ENCODE measurements at regions not wholly inside any gene's neighbourhood (a gene's known extent, or its start where the extent isn't known, plus 50 kb on each side); places are given as distances from the start of the nearest gene placed in this dataset.
"Not testable (repeated sequence)": the region's sequence is repeated elsewhere in the genome, so short reads cannot be mapped to it uniquely, and the experiment has no call there.

DNA sequence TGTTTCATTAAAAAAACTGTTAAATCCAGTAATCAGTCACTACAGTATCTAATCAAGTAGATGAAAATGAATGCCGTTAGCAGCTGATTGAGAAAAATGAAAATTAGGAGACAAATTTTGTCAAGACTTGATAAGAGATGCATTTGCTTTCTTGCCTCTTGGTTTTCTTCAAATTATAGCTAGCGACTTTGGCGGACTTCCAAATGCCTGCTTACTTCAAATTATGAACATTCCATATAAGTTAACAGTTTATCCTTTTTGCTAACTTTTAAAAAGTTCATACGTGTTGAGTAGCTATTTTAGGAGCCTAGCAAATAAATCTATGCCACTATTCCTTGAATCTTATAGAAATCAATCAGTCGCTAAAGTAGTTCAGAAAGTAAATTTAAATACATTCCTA is 58.8 kb downstream of the PPP4R3C start:
- DNase-seq, result no peak

- DNase-seq, result no peak
These were observed 64.0 kb downstream of the PPP4R3C start for GRCh38 chrX:27399146-27399456.

- no peak for DNase-seq
These were observed 71.5 kb downstream of the PPP4R3C start for GRCh38 chrX:27391623-27392022.

DNA sequence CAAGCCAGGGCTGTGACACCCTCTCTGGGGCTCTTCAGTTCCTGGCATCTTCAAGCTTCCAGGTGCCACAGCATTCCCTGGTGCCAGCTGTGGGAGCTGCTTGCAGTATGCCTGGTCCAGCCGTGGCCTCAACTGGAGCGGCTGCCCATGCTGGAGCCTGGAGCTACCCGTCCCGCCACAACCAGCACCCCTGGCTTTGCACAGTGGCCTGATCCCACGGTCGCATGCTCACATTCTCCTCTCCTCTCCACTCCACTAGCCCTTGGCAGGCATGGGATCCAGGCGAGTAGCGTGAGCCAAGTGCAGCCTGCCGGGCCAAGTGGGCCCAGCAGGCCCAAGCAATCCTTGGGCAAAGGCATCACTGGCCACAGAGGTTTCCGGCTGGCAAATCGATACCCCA is 81.7 kb downstream of the PPP4R3C start:
- DNase-seq, result no peak

DNA sequence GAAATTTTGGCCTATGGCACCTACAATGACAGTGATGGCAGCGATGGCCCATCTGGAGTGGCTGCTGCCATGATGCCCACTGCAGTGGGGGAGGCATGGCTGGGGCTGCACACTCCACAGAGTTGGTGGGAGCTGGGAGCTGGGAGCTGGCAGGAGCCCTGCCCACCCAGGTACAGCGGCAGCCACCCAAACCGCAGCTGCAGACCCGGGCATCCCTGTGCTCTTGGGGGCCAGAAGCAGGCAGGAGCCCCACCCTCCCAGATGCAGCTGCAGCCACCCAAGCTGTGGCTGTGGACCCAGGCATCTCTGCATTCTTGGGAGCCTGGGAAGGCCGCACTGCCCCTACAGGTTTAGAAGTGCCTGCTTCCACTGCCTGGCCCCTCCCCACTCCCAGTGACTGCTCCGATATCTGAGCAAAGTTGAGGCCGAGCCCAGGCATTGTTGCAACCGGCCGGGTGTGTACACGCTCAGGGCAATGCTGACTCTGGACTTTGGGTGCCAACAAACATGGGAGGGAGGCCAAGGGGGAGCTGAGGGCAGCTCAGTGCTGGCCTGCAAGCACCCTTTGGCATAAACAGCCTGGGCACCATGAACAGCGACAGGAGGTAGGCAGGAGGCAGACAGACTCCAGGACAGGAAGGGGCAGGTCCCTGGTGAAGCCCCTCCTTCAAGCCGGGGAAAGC is 82.8 kb downstream of the PPP4R3C start:
- DNase-seq, result no peak

- no peak for DNase-seq
These were observed 109.1 kb downstream of the PPP4R3C start for GRCh38 chrX:27354021-27354420.

DNA sequence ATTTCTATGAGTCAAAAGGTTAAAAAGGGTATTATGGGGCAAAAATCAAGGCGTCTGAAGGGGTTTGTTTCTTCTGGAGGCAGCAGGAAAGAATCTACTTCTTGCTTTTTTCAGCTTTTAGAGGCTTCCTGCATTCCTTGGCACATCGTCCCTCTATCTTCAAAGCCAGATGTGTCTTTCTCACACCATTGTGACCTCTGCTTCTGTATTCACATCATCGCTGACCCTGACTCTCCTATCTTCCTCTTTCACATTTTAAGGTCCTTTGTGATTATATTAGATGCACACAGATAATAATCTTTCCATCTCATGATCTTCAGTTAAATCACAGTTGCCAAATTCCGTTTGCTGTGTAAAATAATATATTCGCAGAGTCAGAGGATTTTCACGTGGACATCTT is 112.7 kb downstream of the PPP4R3C start:
- no peak for DNase-seq

DNA sequence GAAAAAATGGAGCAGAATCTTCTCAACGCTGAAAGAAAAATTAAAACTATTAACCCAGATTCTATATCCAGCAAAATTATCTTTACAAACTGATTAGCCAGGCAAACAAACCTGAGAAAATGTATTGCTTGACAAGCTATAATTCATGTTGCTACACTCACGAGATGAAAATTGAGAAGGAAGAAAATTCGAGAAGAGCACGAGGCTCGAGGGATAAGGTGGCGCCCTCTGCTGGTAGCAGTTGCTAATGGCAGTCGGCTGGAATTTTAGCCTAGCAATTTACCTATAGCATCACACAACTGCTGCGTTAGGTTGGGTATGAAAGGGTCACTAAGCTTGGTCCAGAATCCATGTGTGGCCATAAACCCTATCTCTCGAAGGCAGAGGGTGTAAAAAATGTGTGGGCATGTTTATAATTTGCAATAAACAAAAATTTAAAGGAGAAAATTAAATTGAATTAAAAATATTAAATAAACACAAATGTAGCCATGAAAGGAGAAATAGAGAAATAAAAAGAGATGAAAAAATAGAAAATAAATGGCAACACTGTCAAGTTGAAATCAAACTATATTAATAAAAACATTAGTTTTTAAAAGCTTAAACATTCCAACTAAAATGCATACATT is 126.6 kb downstream of the PPP4R3C start:
- peak; percentile 33 for DNase-seq

GRCh38 chrX:27321632-27322031 is 141.5 kb downstream of the PPP4R3C start:
- no peak for DNase-seq

DNA sequence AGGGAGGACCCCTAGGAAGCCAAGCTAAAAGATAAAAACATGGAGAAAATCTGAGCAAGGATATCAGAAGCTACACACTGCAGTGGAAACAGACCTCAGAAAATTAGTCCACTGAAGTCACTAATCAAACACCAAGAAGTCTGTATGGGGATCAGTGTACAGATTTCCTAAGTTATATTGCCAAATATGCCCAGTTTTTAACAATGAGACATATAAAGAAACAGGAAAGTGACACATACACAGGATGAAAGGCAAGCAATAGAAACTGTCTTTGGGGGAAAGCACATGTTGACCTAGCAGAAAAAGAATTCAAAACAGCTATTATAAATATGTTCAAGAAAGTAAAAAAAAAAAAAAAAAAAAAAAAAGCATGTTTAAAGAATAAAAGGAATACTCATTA is 153.7 kb downstream of the PPP4R3C start:
- DNase-seq, result no peak

- DNase-seq, result no peak
These were observed 155.6 kb downstream of the PPP4R3C start for GRCh38 chrX:27307546-27307945.

GRCh38 chrX:27292552-27292951 is 170.6 kb downstream of the PPP4R3C start:
- not testable (repeated sequence) for DNase-seq

DNA sequence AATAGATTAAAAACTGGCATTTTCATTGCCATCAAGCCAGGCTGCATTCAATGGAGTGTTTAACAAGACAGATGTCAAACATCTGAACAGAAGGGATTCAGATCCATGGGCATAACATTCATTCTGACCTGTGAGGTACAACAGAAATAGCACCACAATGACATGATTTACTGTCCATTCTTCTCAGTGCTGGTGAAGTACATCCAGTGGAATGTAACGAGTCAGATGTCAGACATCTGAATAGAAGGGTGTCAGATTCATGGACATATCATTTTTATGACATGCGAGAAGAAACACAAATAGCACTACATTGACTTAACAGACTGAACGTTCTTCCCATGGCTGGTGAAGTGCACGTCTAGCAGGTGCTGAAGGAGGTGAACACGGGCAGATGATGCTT is 186.4 kb downstream of the PPP4R3C start:
- DNase-seq, result no peak

- DNase-seq, result no peak
These were observed 208.5 kb downstream of the PPP4R3C start for GRCh38 chrX:27254656-27255055.

GRCh38 chrX:27251369-27251768 is 211.8 kb downstream of the PPP4R3C start:
- DNase-seq, result no peak

GRCh38 chrX:27242581-27242980 is 220.6 kb downstream of the PPP4R3C start:
- no peak for DNase-seq

GRCh38 chrX:27241981-27242380 is 221.2 kb downstream of the PPP4R3C start:
- no peak for DNase-seq

DNA sequence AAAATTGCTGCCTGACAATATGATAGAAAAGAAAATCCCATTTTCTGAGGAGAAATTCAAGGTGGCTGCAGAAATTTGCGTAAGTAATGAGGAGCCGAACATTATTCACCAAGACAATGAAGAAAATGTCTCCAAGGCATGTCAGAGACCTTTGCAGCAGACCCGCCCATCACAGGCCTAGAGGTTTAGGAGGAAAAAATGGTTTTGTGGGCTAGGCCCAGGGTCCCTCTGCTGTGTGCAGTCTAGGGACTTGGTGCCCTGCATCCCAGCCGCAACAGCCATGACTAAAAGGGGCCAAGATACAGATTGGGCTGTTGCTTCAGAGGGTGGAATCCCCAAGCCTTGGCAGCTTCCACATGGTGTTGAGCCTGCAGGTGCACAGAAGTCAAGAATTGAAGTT is 223.1 kb downstream of the PPP4R3C start:
- not testable (repeated sequence) for DNase-seq

DNA sequence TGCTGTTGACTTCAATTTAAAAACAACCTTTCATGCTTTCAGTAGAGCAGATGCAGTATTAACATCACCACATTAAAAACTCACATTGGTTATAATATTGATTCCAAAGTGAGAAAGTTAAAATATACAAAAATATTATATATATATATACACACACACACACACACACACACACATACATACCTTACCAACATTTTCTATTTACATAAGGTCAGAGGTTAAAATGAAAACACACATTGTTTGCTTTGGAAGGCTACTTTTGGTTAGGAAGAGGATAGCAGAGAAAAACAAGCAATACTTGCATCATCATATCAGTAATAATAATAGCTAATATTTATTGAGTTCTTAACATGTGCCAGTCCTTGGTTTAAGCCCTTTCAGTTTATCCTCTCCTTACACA is 226.5 kb downstream of the PPP4R3C start:
- no peak for DNase-seq

DNA sequence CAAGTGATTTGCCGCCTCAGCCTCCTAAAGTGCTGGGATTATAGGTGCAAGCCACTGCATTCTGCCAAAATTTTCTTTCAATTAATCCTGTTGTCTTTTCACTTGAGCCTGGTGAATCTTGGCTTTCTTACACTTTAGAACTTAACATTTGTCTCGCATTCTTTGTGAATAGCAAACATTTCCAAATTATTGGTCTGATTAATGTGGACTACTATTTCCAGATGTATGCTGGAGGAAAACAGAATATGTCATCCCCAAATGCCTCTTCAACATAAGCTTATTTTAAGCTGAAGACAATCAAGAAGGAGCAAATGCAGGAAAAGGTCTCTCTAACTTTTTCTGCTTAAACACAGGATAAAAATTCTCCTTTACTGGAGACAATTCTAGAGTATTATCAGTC is 233.4 kb downstream of the PPP4R3C start:
- no peak for DNase-seq

- no peak for DNase-seq
These were observed 240.5 kb downstream of the PPP4R3C start for GRCh38 chrX:27222661-27223060.

GRCh38 chrX:27186671-27187070 is 276.5 kb downstream of the PPP4R3C start:
- no peak for DNase-seq

- DNase-seq, result no peak
These were observed 299.9 kb downstream of the PPP4R3C start for GRCh38 chrX:27163236-27163635.

DNA sequence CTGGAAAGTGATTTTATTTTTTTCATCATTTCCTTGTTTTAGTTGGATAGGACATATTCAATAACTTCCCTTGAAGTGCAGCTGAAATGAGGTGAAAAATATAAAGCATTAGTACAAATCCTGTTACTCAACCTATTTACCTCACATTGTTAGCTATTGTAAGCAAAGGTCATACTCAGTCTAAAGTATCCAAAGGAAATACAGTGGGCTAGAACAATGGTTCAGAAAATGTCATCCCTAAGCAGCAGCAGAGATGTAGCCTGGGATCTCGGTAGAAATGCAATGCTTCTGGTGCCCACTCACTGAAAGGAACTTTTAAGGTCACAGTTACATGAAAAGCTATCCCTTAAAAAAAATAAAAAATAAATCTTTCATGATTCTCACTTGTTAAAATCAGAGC is 300.6 kb downstream of the PPP4R3C start:
- no peak for DNase-seq

DNA sequence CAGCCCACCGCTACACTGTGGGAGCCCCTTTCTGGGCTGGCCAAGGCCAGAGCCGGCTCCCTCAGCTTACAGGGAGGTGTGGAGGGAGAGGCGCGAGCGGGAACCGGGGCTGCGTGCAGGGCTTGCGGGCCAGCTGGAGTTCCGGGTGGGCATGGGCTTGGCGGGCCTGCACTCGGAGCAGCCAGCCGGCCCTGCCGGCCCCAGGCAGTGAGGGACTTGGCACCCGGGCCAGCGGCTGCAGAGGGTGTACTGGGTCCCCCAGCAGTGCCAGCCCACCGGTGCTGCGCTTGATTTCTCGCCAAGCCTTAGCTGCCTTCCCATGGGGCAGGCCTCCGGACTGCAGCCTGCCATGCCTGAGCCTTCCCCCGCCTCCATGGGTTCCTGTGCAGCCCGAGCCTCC is 306.2 kb downstream of the PPP4R3C start:
- not testable (repeated sequence) for DNase-seq

All from activated T-cell treated with anti-CD3 and anti-CD28 coated beads, Interleukin-2, amount 50 U/mL, for 1 hour (primary cell).